ENCODE measurements at regions not wholly inside any gene's neighbourhood (a gene's known extent, or its start where the extent isn't known, plus 50 kb on each side); places are given as distances from the start of the nearest gene placed in this dataset.

GRCh38 chr10:28986117-28986792, 302.6 kb upstream of the LYZL1 start:
- TF ChIP-seq EZH2phosphoT487 (IDR thresholded peaks at IDR 0.05; ENCODE audit: borderline replicate concordance) (no peak), CTCF (conservative IDR thresholded peaks at IDR 0.05; ENCODE audit: low read length) (no peak)
- H4K20me1 ChIP-seq (ENCODE audit: insufficient read depth, low read length, poor library complexity, severe bottlenecking): no peaks in the 10 kb centered on the region
- H3K4me1 ChIP-seq (ENCODE audit: insufficient read depth, low read length, poor library complexity, severe bottlenecking): peaks cover 7% of the 10 kb centered on the region
- no peak overlapping the region for H3K9ac ChIP-seq (ENCODE audit: low read depth, low read length, poor library complexity, severe bottlenecking)
- no peaks in the 10 kb centered on the region for H3F3A ChIP-seq (ENCODE audit: low read depth)
- no peaks in the 10 kb centered on the region for H3K9me2 ChIP-seq (replicated peaks; ENCODE audit: low read depth, low read length)
- no peaks in the 10 kb centered on the region for H3K79me2 ChIP-seq (ENCODE audit: insufficient read depth, low read length)
- H3K27me3 ChIP-seq (ENCODE audit: insufficient read depth, low read length, poor library complexity, severe bottlenecking): no peaks in the 10 kb centered on the region
- H3K9me3 ChIP-seq (ENCODE audit: insufficient read depth, low read depth, low read length): no peaks in the 10 kb centered on the region
- no peak overlapping the region for H2AFZ ChIP-seq (ENCODE audit: low read length)
- H3K4me3 ChIP-seq (ENCODE audit: low read length, poor library complexity, severe bottlenecking): no peak overlapping the region
- no peak overlapping the region for H3K4me2 ChIP-seq (ENCODE audit: low read depth, low read length, poor library complexity, severe bottlenecking)
- H3K36me3 ChIP-seq (ENCODE audit: insufficient read depth, low read length): no peaks in the 10 kb centered on the region

- Histone ChIP-seq H3K4me3 (ENCODE audit: low read length, poor library complexity, severe bottlenecking) (no peak overlapping the region), H3F3A (ENCODE audit: low read depth) (no peaks in the 10 kb centered on the region), H3K9me3 (ENCODE audit: insufficient read depth, low read depth, low read length) (no peaks in the 10 kb centered on the region), H2AFZ (ENCODE audit: low read length) (no peak overlapping the region), H3K27me3 (ENCODE audit: insufficient read depth, low read length, poor library complexity, severe bottlenecking) (no peaks in the 10 kb centered on the region), H3K9me2 (replicated peaks; ENCODE audit: low read depth, low read length) (no peaks in the 10 kb centered on the region), H3K4me1 (ENCODE audit: insufficient read depth, low read length, poor library complexity, severe bottlenecking) (peaks cover 7% of the 10 kb centered on the region), H3K36me3 (ENCODE audit: insufficient read depth, low read length) (no peaks in the 10 kb centered on the region), H3K4me2 (ENCODE audit: low read depth, low read length, poor library complexity, severe bottlenecking) (no peak overlapping the region), H3K9ac (ENCODE audit: low read depth, low read length, poor library complexity, severe bottlenecking) (no peak overlapping the region), H4K20me1 (ENCODE audit: insufficient read depth, low read length, poor library complexity, severe bottlenecking) (no peaks in the 10 kb centered on the region), H3K79me2 (ENCODE audit: insufficient read depth, low read length) (no peaks in the 10 kb centered on the region)
- TF ChIP-seq EZH2phosphoT487 (IDR thresholded peaks at IDR 0.05; ENCODE audit: borderline replicate concordance) (no peak), CTCF (conservative IDR thresholded peaks at IDR 0.05; ENCODE audit: low read length) (no peak)
Observed at GRCh38 chr10:28986856-28987255, 302.0 kb upstream of the LYZL1 start.

- TF ChIP-seq CTCF (conservative IDR thresholded peaks at IDR 0.05; ENCODE audit: low read length) (no peak), EZH2phosphoT487 (IDR thresholded peaks at IDR 0.05; ENCODE audit: borderline replicate concordance) (no peak)
- H3K4me1 ChIP-seq (ENCODE audit: insufficient read depth, low read length, poor library complexity, severe bottlenecking): peaks cover 7% of the 10 kb centered on the region
Observed at GRCh38 chr10:28987555-28988320, 301.1 kb upstream of the LYZL1 start.

More at GRCh38 chr10:28987555-28988320, 301.1 kb upstream of the LYZL1 start:
- H3K79me2 ChIP-seq (ENCODE audit: insufficient read depth, low read length): no peaks in the 10 kb centered on the region
- H4K20me1 ChIP-seq (ENCODE audit: insufficient read depth, low read length, poor library complexity, severe bottlenecking): no peaks in the 10 kb centered on the region
- no peak overlapping the region for H3K9ac ChIP-seq (ENCODE audit: low read depth, low read length, poor library complexity, severe bottlenecking)
- no peaks in the 10 kb centered on the region for H3K9me3 ChIP-seq (ENCODE audit: insufficient read depth, low read depth, low read length)
- H3K36me3 ChIP-seq (ENCODE audit: insufficient read depth, low read length): no peaks in the 10 kb centered on the region
- no peaks in the 10 kb centered on the region for H3K27me3 ChIP-seq (ENCODE audit: insufficient read depth, low read length, poor library complexity, severe bottlenecking)
- no peak overlapping the region for H3K4me2 ChIP-seq (ENCODE audit: low read depth, low read length, poor library complexity, severe bottlenecking)
- no peak overlapping the region for H2AFZ ChIP-seq (ENCODE audit: low read length)
- H3F3A ChIP-seq (ENCODE audit: low read depth): no peaks in the 10 kb centered on the region
- H3K4me3 ChIP-seq (ENCODE audit: low read length, poor library complexity, severe bottlenecking): no peak overlapping the region
- no peaks in the 10 kb centered on the region for H3K9me2 ChIP-seq (replicated peaks; ENCODE audit: low read depth, low read length)

Measured in Loucy (cell line).